ENCODE measurements at regions not wholly inside any gene's neighbourhood (a gene's known extent, or its start where the extent isn't known, plus 50 kb on each side); places are given as distances from the start of the nearest gene placed in this dataset.

DNA sequence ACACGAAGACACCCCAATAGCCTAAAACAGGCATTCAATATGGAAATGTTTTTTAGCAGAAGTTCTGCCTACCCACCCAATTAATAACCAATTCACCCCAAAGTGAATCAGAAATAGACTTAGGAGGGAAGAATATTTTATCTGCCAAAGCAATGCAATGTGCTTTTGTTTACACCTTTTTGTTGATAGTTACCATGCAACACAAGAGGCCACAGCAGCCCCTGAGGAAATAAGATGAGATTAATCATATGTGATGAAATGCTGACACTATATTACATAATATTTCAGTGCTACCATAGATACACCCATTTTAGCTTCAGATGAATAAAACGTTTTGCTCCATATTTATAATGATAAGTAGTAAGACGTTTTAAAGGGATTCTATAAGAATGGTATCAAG lies 60.9 kb upstream of the RGS2 start:
- TF ChIP-seq, protein P1, sequence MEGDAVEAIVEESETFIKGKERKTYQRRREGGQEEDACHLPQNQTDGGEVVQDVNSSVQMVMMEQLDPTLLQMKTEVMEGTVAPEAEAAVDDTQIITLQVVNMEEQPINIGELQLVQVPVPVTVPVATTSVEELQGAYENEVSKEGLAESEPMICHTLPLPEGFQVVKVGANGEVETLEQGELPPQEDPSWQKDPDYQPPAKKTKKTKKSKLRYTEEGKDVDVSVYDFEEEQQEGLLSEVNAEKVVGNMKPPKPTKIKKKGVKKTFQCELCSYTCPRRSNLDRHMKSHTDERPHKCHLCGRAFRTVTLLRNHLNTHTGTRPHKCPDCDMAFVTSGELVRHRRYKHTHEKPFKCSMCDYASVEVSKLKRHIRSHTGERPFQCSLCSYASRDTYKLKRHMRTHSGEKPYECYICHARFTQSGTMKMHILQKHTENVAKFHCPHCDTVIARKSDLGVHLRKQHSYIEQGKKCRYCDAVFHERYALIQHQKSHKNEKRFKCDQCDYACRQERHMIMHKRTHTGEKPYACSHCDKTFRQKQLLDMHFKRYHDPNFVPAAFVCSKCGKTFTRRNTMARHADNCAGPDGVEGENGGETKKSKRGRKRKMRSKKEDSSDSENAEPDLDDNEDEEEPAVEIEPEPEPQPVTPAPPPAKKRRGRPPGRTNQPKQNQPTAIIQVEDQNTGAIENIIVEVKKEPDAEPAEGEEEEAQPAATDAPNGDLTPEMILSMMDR (conservative IDR thresholded peaks at IDR 0.05; ENCODE audit: low read depth, low read length) = no peak
- TF ChIP-seq EZH2 (IDR thresholded peaks at IDR 0.05; ENCODE audit: borderline replicate concordance, low read depth, low read length, poor library complexity, severe bottlenecking) = no peak

Data from A673 (cell line).